Activated naive CD8-positive, alpha-beta T cell (primary cell): ENCODE measurements at regions not wholly inside any gene's neighbourhood (a gene's known extent, or its start where the extent isn't known, plus 50 kb on each side); places are given as distances from the start of the nearest gene placed in this dataset.

ENCODE experiments used
- H3K27ac Mint-ChIP-seq: one replicate; pipeline ENCODE4 v1.8.0; 2021; ENCODE audit warnings: mixed read lengths
- H3K27me3 Mint-ChIP-seq: one replicate; pipeline ENCODE4 v1.8.0; 2021; ENCODE audit warnings: mixed read lengths
- H3K36me3 Mint-ChIP-seq: one replicate; pipeline ENCODE4 v1.8.0; 2021; ENCODE audit warnings: mixed read lengths
- H3K4me1 Mint-ChIP-seq: one replicate; pipeline ENCODE4 v1.8.0; 2021; ENCODE audit warnings: low read depth, mixed read lengths
- H3K4me3 Mint-ChIP-seq: one replicate; pipeline ENCODE4 v1.8.0; 2021; ENCODE audit warnings: mild to moderate bottlenecking, mixed read lengths
- H3K9me3 Mint-ChIP-seq: one replicate; pipeline ENCODE4 v1.8.0; 2021; ENCODE audit warnings: low read depth, mixed read lengths

DNA sequence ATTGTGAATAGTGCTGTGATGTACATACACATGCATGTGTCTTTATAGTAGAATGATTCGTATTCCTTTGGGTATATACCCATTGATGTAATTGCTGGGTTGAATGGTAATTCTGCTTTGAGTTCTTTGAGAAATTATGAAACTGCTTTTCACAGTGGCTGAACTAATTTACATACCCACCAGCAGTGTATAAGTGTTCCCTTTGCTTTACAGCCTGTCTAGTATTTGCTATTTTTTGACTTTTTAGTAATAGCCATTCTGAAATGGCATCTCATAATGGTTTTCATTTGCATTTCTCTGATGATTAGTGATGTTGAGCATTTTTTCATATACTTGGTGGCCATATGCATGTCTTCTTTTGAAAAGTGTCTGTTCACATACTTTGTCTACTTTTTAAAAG lies 54.5 kb upstream of the FAM78B start:
- Mint-ChIP-seq H3K27ac (no peak overlapping the region), H3K4me3 (no peak overlapping the region), H3K9me3 (peaks cover 36% of the 10 kb centered on the region), H3K27me3 (no peaks in the 10 kb centered on the region), H3K4me1 (no peaks in the 10 kb centered on the region), H3K36me3 (no peaks in the 10 kb centered on the region)

DNA sequence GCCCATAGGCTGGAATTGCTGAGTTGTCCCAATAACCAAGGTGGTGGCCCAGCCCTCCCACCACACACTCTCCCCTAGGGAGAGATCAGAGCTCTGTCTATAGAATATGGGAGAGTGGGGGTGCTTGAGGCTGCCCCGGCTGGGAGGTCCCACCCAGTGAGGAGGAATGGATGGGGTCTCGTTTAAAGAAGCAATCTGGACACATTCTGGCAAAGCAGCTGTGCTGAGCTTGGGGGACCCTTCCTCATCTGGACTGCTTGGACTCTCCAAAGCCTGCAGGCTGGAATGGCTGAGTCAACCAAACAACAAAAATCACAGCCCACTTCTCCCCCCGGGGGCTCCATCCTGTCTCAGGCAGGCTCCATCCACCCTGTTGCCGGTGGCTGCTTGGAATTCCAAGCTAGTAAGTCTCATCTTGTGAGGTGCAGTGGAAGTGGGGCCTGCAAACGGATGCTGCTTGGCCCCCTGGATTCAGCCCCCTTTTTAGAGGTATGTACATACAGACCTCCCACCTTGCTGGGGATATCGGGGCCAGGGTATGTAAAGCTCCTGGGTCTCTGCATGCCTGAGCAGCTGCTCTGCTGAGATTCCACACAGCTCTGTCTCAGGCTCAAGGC lies 67.1 kb upstream of the FAM78B start:
- peaks cover 11% of the 10 kb centered on the region for H3K9me3 Mint-ChIP-seq
- H3K4me1 Mint-ChIP-seq: no peaks in the 10 kb centered on the region
- H3K36me3 Mint-ChIP-seq: no peaks in the 10 kb centered on the region
- H3K4me3 Mint-ChIP-seq: no peak overlapping the region
- H3K27ac Mint-ChIP-seq: no peak overlapping the region
- H3K27me3 Mint-ChIP-seq: peaks cover 4% of the 10 kb centered on the region

DNA sequence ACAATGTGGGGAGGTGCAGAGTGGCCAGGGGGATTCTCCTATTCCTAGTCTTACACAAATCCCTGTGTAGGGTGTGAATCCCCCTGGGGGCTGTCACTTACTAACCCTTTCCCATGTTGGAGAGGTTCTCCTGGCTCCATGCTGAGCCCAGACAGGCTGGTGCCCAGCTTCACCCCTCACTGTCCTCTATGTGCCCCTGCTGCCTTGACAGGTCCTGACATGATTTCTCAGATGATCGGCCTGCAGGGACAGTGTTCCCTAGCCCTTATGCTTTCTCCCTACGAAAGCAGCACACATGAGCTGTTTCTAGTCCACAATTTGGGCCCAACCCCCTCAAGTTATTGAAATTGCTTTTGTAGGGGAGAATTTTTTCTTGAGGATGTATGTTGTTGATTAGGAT lies 68.9 kb upstream of the FAM78B start:
- Mint-ChIP-seq H3K4me3 (no peak overlapping the region), H3K27me3 (peaks cover 4% of the 10 kb centered on the region), H3K27ac (no peak overlapping the region), H3K9me3 (peaks cover 7% of the 10 kb centered on the region), H3K36me3 (no peaks in the 10 kb centered on the region), H3K4me1 (no peaks in the 10 kb centered on the region)

GRCh38 chr1:166237675-166238074 lies 70.9 kb upstream of the FAM78B start:
- Mint-ChIP-seq H3K36me3 (no peaks in the 10 kb centered on the region), H3K27ac (no peak overlapping the region), H3K4me3 (no peak overlapping the region), H3K27me3 (peaks cover 4% of the 10 kb centered on the region), H3K9me3 (peaks cover 3% of the 10 kb centered on the region), H3K4me1 (no peaks in the 10 kb centered on the region)

DNA sequence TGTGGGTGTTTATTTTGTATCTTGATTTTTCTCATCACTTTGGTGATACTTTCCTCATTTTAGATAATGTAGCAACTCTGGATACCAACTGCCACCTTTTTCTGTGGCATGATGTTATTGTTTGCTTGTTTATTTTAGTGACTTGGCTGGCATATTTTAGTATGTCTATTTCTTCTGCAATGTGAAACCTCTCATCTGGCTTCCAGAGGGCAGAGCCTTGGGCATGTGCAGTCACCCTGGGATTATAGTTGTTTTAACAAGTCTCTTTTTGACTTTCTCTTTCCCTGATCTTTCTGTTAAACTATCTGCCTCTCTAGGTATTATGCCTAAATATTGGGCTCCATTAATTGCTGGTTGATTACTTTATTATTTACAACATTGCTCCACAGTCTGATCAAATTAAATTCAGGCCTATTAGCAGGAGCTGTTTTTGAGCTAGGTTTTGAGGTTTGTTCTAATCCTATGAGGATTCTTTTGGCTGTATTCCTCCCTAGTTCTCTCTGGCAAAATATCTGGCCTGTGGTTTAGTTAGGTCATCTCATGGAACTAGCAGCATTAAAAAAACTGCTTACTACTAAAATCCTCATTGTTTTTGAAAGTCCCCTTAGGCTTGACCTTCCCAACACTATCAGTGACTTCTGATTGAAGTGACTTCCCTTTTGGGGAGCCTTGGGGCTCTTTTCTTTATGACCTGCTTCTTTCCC lies 86.4 kb upstream of the FAM78B start:
- Mint-ChIP-seq H3K4me1 (no peaks in the 10 kb centered on the region), H3K9me3 (peaks cover 4% of the 10 kb centered on the region), H3K4me3 (no peak overlapping the region), H3K27me3 (no peaks in the 10 kb centered on the region), H3K36me3 (no peaks in the 10 kb centered on the region), H3K27ac (no peak overlapping the region)

DNA sequence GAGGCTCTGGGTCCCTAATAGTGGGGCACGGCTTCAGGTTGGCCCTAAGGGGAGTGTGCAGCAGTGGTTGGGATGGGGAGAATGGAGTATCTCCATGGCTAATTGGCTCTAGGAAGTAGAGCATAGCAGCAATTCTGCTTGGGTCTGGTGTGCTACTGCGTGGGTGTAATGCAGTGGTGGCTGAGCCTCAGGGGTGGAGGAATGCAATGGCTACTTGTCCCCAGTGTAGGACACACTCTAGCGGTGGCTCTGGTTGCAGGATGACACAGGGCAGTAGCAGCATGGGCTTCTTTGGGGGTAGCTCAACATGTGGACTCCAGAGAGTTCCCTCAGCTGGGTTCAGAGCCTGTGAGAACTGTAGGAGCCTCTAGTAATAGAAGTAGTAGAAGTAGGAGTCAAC lies 91.2 kb upstream of the FAM78B start:
- no peak overlapping the region for H3K4me3 Mint-ChIP-seq
- no peaks in the 10 kb centered on the region for H3K4me1 Mint-ChIP-seq
- peaks cover 4% of the 10 kb centered on the region for H3K9me3 Mint-ChIP-seq
- H3K27ac Mint-ChIP-seq: no peak overlapping the region
- no peaks in the 10 kb centered on the region for H3K27me3 Mint-ChIP-seq
- no peaks in the 10 kb centered on the region for H3K36me3 Mint-ChIP-seq

- Mint-ChIP-seq H3K4me3 (no peak overlapping the region), H3K36me3 (no peaks in the 10 kb centered on the region), H3K9me3 (no peaks in the 10 kb centered on the region), H3K4me1 (no peaks in the 10 kb centered on the region), H3K27ac (no peak overlapping the region), H3K27me3 (peaks cover 3% of the 10 kb centered on the region)
These were observed 94.7 kb upstream of the FAM78B start for GRCh38 chr1:166261511-166261910.

DNA sequence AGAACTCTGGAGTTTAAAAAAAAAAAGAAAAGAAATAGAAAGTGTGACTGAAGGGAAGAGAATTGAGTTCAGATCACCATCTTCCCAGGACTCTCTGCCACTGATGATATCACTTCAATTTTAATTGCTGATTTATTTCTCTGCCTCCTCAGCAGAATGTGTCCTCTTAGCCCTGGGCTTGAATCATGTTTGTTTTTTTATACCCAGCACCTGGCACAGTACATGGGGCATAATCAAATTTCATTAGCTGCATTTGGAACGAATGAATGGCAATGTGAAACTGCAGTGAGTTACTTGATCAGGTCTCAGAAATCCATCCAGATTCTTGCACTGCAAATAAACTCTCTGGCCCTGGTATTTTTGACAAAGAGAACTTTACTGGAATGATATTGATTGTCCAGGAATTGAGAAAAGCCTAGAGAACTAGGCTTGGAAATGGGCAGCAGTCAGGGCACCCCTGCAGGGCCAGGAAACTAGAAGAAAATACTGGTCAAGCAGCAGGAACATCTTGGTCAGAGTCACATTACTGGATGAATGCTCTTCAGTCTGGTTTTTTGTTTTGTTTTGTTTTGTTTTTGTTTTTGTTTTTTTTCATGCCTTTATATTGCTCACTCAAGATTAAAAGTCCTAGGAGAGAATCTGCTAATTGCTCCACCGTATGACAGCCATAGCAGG lies 103.8 kb upstream of the FAM78B start:
- Mint-ChIP-seq H3K36me3 (no peaks in the 10 kb centered on the region), H3K4me3 (no peak overlapping the region), H3K27me3 (peaks cover 3% of the 10 kb centered on the region), H3K4me1 (no peaks in the 10 kb centered on the region), H3K9me3 (peaks cover 7% of the 10 kb centered on the region), H3K27ac (no peak overlapping the region)

- H3K4me1 Mint-ChIP-seq: no peaks in the 10 kb centered on the region
- peaks cover 2% of the 10 kb centered on the region for H3K27me3 Mint-ChIP-seq
- peaks cover 7% of the 10 kb centered on the region for H3K9me3 Mint-ChIP-seq
- H3K4me3 Mint-ChIP-seq: no peak overlapping the region
- H3K36me3 Mint-ChIP-seq: no peaks in the 10 kb centered on the region
- no peak overlapping the region for H3K27ac Mint-ChIP-seq
These were observed 104.3 kb upstream of the FAM78B start for GRCh38 chr1:166271151-166271538.

DNA sequence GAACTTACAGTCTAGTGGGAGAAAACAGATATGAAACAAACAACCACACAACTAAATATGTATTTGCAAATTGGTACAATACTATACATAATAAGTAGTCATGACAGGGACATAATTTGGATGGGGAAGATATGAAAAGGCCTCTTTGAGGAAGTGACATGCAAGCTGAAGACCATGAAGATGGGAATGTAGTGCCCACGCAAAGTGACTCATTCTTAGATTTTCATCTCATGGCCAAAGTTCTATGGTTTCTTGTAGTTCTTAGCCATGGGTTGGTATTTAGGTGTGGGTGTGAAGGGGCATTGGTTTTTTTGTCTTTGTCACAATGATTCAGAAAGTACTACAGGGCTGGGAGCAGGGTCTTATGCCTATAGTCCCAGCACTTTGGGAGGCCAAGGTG lies 105.4 kb upstream of the FAM78B start:
- Mint-ChIP-seq H3K27me3 (no peaks in the 10 kb centered on the region), H3K4me1 (no peaks in the 10 kb centered on the region), H3K36me3 (no peaks in the 10 kb centered on the region), H3K27ac (no peak overlapping the region), H3K4me3 (no peak overlapping the region), H3K9me3 (peaks cover 7% of the 10 kb centered on the region)

GRCh38 chr1:166272851-166273250 lies 106.0 kb upstream of the FAM78B start:
- no peaks in the 10 kb centered on the region for H3K36me3 Mint-ChIP-seq
- H3K27ac Mint-ChIP-seq: no peak overlapping the region
- H3K9me3 Mint-ChIP-seq: peaks cover 7% of the 10 kb centered on the region
- no peak overlapping the region for H3K4me3 Mint-ChIP-seq
- no peaks in the 10 kb centered on the region for H3K27me3 Mint-ChIP-seq
- no peaks in the 10 kb centered on the region for H3K4me1 Mint-ChIP-seq

DNA sequence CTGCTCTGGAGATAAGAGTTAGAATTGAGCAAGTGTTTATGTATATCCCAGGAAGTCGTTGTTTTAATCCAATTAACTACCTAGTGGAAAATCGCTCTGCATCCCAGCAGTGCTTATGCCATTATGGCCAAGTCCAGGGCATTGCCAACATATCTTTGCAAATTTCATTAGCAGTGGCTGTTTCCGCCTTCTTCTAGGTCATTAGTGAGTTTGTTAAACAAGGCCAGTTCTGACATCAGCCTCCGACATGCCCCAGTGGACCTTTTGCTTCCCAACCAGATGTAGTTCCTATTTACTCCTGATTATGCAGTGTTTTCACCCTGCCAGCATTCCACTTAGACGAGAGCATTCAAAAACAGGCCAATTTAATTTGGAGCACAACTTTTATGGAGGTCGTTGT lies 106.8 kb upstream of the FAM78B start:
- Mint-ChIP-seq H3K4me1 (no peaks in the 10 kb centered on the region), H3K27me3 (no peaks in the 10 kb centered on the region), H3K9me3 (peaks cover 7% of the 10 kb centered on the region), H3K36me3 (no peaks in the 10 kb centered on the region), H3K4me3 (no peak overlapping the region), H3K27ac (no peak overlapping the region)

DNA sequence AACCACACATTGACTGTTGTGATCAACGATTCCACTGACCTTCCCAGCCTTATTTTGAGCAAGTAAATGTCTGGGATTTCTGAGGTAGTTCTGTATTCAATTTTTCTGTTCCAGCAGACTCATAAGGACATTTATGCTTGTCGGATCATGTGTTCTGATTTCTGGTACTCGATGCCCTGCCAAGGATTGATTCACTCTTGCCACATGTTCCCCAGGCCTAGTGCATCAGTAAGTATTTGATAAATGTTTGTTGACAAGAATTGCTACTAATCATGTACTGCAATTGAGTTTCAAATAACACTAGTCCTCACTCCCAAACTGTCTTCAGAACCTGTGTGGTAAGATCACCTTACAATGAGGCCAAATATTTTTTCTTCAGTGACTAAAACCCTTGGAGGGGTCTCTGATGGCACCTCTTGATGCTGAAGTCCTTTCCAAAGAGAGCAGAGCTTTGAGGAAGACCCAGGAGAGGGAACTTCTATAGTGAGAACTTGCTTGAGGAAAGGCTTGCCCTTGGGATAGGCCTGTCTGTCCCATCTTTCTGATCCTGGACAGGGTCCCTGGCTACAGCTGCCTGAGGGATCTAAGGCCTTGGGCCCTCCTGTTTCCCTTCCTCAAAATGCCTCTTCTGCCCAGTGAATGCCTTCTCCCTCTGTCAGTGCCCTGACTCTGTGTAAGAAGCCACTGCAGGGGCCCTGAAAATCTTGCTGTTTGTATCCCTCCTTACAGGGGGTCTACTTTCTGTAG lies 115.8 kb upstream of the FAM78B start:
- H3K9me3 Mint-ChIP-seq: no peaks in the 10 kb centered on the region
- no peaks in the 10 kb centered on the region for H3K36me3 Mint-ChIP-seq
- H3K27ac Mint-ChIP-seq: no peak overlapping the region
- no peaks in the 10 kb centered on the region for H3K4me1 Mint-ChIP-seq
- peaks cover 12% of the 10 kb centered on the region for H3K27me3 Mint-ChIP-seq
- H3K4me3 Mint-ChIP-seq: no peak overlapping the region

DNA sequence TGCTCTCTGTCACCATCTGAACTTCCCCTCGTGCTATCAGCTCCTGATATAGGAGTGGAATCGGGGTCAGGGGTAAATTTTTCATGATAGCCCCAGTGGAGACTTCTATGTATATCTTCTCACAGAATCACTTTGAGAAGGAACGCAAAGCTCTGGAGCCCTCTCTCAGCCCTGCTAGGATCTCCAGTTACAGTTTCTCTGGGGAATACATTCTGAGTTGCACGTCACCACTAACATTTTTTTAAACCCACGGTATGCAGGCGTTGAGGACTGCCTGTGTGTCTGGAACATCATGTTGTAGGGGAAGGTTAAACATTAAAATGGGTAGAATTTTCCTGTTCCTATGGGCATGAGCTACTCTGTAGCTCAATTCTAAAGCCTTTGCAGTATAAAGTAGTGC lies 116.4 kb upstream of the FAM78B start:
- Mint-ChIP-seq H3K27me3 (peaks cover 12% of the 10 kb centered on the region), H3K27ac (no peak overlapping the region), H3K4me3 (no peak overlapping the region), H3K4me1 (no peaks in the 10 kb centered on the region), H3K9me3 (no peaks in the 10 kb centered on the region), H3K36me3 (no peaks in the 10 kb centered on the region)

GRCh38 chr1:166283600-166283999 lies 116.8 kb upstream of the FAM78B start:
- Mint-ChIP-seq H3K36me3 (no peaks in the 10 kb centered on the region), H3K27ac (no peak overlapping the region), H3K4me1 (no peaks in the 10 kb centered on the region), H3K9me3 (no peaks in the 10 kb centered on the region), H3K4me3 (no peak overlapping the region), H3K27me3 (peaks cover 12% of the 10 kb centered on the region)
